Testis (tissue), 2 donors: ENCODE measurements at regions not wholly inside any gene's neighbourhood (a gene's known extent, or its start where the extent isn't known, plus 50 kb on each side); places are given as distances from the start of the nearest gene placed in this dataset.

Experiments
- DNase-seq: peaks from one replicate; pipeline ENCODE4 v3.0.0-alpha.2; 2019
- H3K27ac ChIP-seq, 2 donors: fragments of 200-600 bp; sonication (generic); one replicate each; pipeline ENCODE4 v1.5.1; 2019
- H3K27me3 ChIP-seq: fragments of 200-600 bp; sonication (generic); one replicate; pipeline ENCODE4 v1.5.1; 2019
- H3K36me3 ChIP-seq: fragments of 200-600 bp; sonication (generic); one replicate; pipeline ENCODE4 v1.5.1; 2017; ENCODE audit warnings: low read depth; ENCODE audit errors: missing control alignments
- H3K4me1 ChIP-seq: fragments of 200-600 bp; sonication (generic); one replicate; pipeline ENCODE4 v1.5.1; 2019
- H3K4me3 ChIP-seq, 2 donors: fragments of 200-600 bp; sonication (generic); one replicate each; pipeline ENCODE4 v1.5.1; 2017 to 2019
- H3K9me3 ChIP-seq: fragments of 200-600 bp; sonication (generic); one replicate; pipeline ENCODE4 v1.5.1; 2017
- POLR2A ChIP-seq: fragments of 450-650 bp; IDR thresholded peaks from one replicate; pipeline ENCODE4 v1.6.1; 2017; ENCODE audit warnings: antibody characterized with exemption, mild to moderate bottlenecking, moderate library complexity
- WGBS, 2 donors: methylation state at CpG; one replicate each; pipeline ENCODE4 v1.1.5; 2018; 5-methylcytosine and 5-hydroxymethylcytosine counted together
- intact Hi-C: fragments of 100-400 bp; cut with DNase I; formaldehyde crosslinking; loops from one replicate; pipeline ENCODE4 v1.15.1; 2023; ENCODE audit warnings: low total_unique reads
- TF ChIP-seq, protein P1 (sequence below), 3 experiments: fragments of 450-650 bp in 2 of 3; fragments of 200-600 bp in 1 of 3; sonication (generic) in 1 of 3; IDR thresholded peaks; one replicate each; pipeline ENCODE4 v1.5.1; 2016 to 2019; ENCODE audit warnings: antibody characterized with exemption in 3 of 3, mild to moderate bottlenecking in 2 of 3, moderate library complexity in 1 of 3

DNA sequence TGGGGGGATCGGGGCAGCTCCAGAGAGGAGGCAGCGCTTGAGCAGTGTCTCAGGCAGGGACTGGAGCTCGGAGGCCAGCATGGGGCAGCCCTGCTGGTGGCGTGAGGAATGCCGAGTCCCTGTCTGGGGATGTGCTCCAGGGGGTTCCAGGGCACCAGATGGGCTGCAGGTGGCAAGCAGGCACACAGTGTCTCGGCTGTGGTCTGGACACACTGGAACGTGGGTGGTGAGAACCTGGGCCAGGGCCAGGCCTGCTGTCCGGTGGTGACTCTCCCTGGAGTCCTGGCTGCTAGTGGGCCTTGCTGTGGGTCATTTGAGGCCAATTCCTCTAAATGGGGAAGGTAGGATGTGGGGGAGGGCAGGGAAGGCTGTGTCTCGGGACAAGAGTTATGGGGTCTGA lies 199.4 kb upstream of the RTL1 start:
- TF ChIP-seq, protein P1, sequence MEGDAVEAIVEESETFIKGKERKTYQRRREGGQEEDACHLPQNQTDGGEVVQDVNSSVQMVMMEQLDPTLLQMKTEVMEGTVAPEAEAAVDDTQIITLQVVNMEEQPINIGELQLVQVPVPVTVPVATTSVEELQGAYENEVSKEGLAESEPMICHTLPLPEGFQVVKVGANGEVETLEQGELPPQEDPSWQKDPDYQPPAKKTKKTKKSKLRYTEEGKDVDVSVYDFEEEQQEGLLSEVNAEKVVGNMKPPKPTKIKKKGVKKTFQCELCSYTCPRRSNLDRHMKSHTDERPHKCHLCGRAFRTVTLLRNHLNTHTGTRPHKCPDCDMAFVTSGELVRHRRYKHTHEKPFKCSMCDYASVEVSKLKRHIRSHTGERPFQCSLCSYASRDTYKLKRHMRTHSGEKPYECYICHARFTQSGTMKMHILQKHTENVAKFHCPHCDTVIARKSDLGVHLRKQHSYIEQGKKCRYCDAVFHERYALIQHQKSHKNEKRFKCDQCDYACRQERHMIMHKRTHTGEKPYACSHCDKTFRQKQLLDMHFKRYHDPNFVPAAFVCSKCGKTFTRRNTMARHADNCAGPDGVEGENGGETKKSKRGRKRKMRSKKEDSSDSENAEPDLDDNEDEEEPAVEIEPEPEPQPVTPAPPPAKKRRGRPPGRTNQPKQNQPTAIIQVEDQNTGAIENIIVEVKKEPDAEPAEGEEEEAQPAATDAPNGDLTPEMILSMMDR (IDR thresholded peaks at IDR 0.05) = no peak
- no peak for TF ChIP-seq POLR2A
- DNase-seq = peak; percentile 14
- WGBS, 2 donors = 51 to 71% methylated on average over 9 of the region's 9 CpGs
- no peaks in the 10 kb centered on the region for H3K9me3 ChIP-seq
- intact Hi-C loops = no loop called here
- no peak overlapping the region for H3K27ac ChIP-seq
- H3K27me3 ChIP-seq = no peaks in the 10 kb centered on the region
- no peaks in the 10 kb centered on the region for H3K4me1 ChIP-seq
- no peaks in the 10 kb centered on the region for H3K36me3 ChIP-seq
- no peak overlapping the region for H3K4me3 ChIP-seq

DNA sequence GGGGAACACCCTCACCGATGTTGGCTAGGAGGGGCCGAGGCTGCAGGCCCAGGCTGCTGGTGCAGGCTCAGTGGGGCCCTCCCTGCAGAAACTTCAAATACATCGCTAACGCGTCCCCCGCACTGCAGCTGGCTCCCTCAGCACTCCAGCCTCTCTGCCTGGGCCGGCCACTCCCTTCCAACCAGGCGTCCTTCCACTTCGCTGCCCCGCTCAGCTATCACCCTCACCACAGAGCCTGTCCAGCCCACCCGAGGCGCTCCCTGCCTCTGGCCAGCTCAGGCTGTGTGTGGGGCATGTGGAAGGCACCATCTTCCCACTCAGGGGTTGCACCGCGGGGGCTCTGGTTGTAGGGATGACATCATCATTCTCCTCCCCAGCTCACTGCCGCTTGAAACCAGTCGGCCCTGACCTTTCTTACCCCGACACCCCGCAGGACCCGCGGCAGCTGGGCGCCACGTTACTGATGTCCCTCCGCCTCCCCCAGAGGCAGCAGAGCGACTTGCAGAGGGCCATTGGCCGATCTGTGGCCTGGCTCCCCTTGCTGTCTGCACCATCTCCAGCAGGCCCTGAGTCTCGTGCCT lies 199.9 kb upstream of the RTL1 start:
- no peaks in the 10 kb centered on the region for H3K27me3 ChIP-seq
- H3K27ac ChIP-seq = no peak overlapping the region
- no peak for TF ChIP-seq POLR2A
- TF ChIP-seq, protein P1 (IDR thresholded peaks at IDR 0.05) = no peak
- WGBS, 2 donors = 46 to 47% methylated on average over 17 to 25 of the region's 26 CpGs
- no peaks in the 10 kb centered on the region for H3K9me3 ChIP-seq
- DNase-seq = peak; percentile 24
- no peaks in the 10 kb centered on the region for H3K36me3 ChIP-seq
- intact Hi-C loops = no loop called here
- H3K4me3 ChIP-seq = no peak overlapping the region
- no peaks in the 10 kb centered on the region for H3K4me1 ChIP-seq

DNA sequence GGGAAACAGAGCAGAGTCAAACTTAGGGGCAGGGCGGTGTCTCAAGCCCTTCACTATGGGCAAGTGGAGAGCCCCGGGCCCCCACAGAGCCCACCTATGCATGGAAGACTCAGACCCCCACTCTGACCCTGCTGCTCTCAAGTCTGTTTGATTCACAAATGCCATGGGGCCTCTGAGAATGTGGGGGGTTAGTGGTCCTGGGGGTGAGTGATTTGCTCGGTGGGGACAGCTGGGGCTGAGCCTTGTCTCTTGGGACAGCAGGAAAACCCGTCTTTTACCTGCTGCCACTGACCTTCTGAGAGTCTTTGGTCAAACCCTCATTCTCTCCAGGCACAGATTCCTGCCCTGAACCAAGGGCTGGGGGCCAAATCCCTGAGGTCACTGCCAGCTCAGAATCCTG lies 201.0 kb upstream of the RTL1 start:
- no peaks in the 10 kb centered on the region for H3K4me1 ChIP-seq
- intact Hi-C loops = no loop called here
- DNase-seq = no peak
- H3K27ac ChIP-seq = no peak overlapping the region
- no peaks in the 10 kb centered on the region for H3K27me3 ChIP-seq
- H3K36me3 ChIP-seq = no peaks in the 10 kb centered on the region
- WGBS, 2 donors = 85 to 93% methylated on average over 4 of the region's 4 CpGs
- H3K9me3 ChIP-seq = no peaks in the 10 kb centered on the region
- TF ChIP-seq POLR2A = no peak
- TF ChIP-seq, protein P1 (IDR thresholded peaks at IDR 0.05) = no peak
- no peak overlapping the region for H3K4me3 ChIP-seq

- Histone ChIP-seq H3K27ac (no peak overlapping the region), H3K4me1 (no peaks in the 10 kb centered on the region), H3K27me3 (no peaks in the 10 kb centered on the region), H3K9me3 (no peaks in the 10 kb centered on the region), H3K36me3 (no peaks in the 10 kb centered on the region), H3K4me3 (no peak overlapping the region)
- peak; percentile 4 for DNase-seq
- WGBS, 2 donors = 86 to 99% methylated on average over 2 to 4 of the region's 4 CpGs
- TF ChIP-seq, protein P1 (IDR thresholded peaks at IDR 0.05) = no peak
- no peak for TF ChIP-seq POLR2A
- intact Hi-C loops = no loop called here
Observed at GRCh38 chr14:101105045-101105444, 201.5 kb upstream of the RTL1 start.
